Upper lobe of right lung (tissue), 1 donor: ENCODE measurements at regions not wholly inside any gene's neighbourhood (a gene's known extent, or its start where the extent isn't known, plus 50 kb on each side); places are given as distances from the start of the nearest gene placed in this dataset.
A peak's percentile ranks its signal among the peaks of the same experiment; 100 is the strongest.

ENCODE experiments used
- ATAC-seq: fragments of 200-7000 bp; cut with Tn5 transposase; one replicate; pipeline ENCODE4 v1.9.1; 2020; ENCODE audit warnings: mild to moderate bottlenecking, moderate library complexity
- DNase-seq: peaks from one replicate; pipeline ENCODE4 v3.0.0-alpha.2; 2020
- H3K27ac ChIP-seq: fragments of 200-600 bp; one replicate; pipeline ENCODE4 v1.8.0; 2022
- H3K27me3 ChIP-seq: fragments of 200-600 bp; one replicate; pipeline ENCODE4 v1.8.0; 2022; ENCODE audit warnings: mild to moderate bottlenecking
- H3K36me3 ChIP-seq: fragments of 200-600 bp; one replicate; pipeline ENCODE4 v1.8.0; 2022
- H3K4me1 ChIP-seq: fragments of 200-600 bp; one replicate; pipeline ENCODE4 v1.8.0; 2022
- H3K4me3 ChIP-seq: fragments of 200-600 bp; one replicate; pipeline ENCODE4 v1.8.0; 2022; ENCODE audit warnings: mild to moderate bottlenecking
- H3K9me3 ChIP-seq: fragments of 200-600 bp; one replicate; pipeline ENCODE4 v1.8.0; 2022
- CTCF ChIP-seq: fragments of 200-600 bp; IDR thresholded peaks from one replicate; pipeline ENCODE4 v1.8.0; 2022; ENCODE audit warnings: antibody characterized with exemption
- intact Hi-C: fragments of 100-400 bp; cut with DNase I; formaldehyde crosslinking; loops from one replicate; pipeline ENCODE4 v1.11.0; 2022
- donor health status: DM: no; HTN: yes; CAD: no; lungs with severe emphysema.

GRCh38 chr10:120760253-120760652, 90.9 kb upstream of the WDR11 start:
- no peaks in the 10 kb centered on the region for H3K4me1 ChIP-seq
- peak; percentile 65 for ATAC-seq
- no peaks in the 10 kb centered on the region for H3K36me3 ChIP-seq

GRCh38 chr10:120761951-120762350, 89.2 kb upstream of the WDR11 start:
- Histone ChIP-seq H3K9me3 (no peaks in the 10 kb centered on the region), H3K36me3 (no peaks in the 10 kb centered on the region), H3K4me1 (no peaks in the 10 kb centered on the region), H3K4me3 (no peak overlapping the region), H3K27me3 (no peaks in the 10 kb centered on the region), H3K27ac (no peak overlapping the region)
- no peak for DNase-seq
- no peak for ATAC-seq
- TF ChIP-seq CTCF = no peak
- intact Hi-C loops = no loop called here

More at GRCh38 chr10:120760253-120760652, 90.9 kb upstream of the WDR11 start:
- H3K9me3 ChIP-seq = no peaks in the 10 kb centered on the region
- no peak for DNase-seq
- H3K27me3 ChIP-seq = no peaks in the 10 kb centered on the region
- intact Hi-C loops = no loop called here
- no peak for TF ChIP-seq CTCF
- H3K27ac ChIP-seq = no peak overlapping the region
- H3K4me3 ChIP-seq = no peak overlapping the region

- no peak for TF ChIP-seq CTCF
- no peak overlapping the region for H3K27ac ChIP-seq
- no peaks in the 10 kb centered on the region for H3K4me1 ChIP-seq
- no peaks in the 10 kb centered on the region for H3K36me3 ChIP-seq
- no peaks in the 10 kb centered on the region for H3K9me3 ChIP-seq
- DNase-seq (no peak), ATAC-seq (no peak)
- H3K4me3 ChIP-seq = no peak overlapping the region
- H3K27me3 ChIP-seq = no peaks in the 10 kb centered on the region
- intact Hi-C loops = no loop called here
Observed at GRCh38 chr10:120765226-120765803, 85.8 kb upstream of the WDR11 start.

GRCh38 chr10:120768227-120768626, 82.9 kb upstream of the WDR11 start:
- no peak overlapping the region for H3K4me3 ChIP-seq
- H3K36me3 ChIP-seq = no peaks in the 10 kb centered on the region
- intact Hi-C loops = no loop called here
- no peak overlapping the region for H3K27ac ChIP-seq
- H3K9me3 ChIP-seq = no peaks in the 10 kb centered on the region
- ATAC-seq (no peak), DNase-seq (no peak)
- H3K27me3 ChIP-seq = no peaks in the 10 kb centered on the region
- H3K4me1 ChIP-seq = no peaks in the 10 kb centered on the region
- no peak for TF ChIP-seq CTCF

GRCh38 chr10:120770496-120770895, 80.7 kb upstream of the WDR11 start:
- Histone ChIP-seq H3K4me3 (no peak overlapping the region), H3K27ac (no peak overlapping the region), H3K4me1 (no peaks in the 10 kb centered on the region), H3K36me3 (no peaks in the 10 kb centered on the region), H3K27me3 (no peaks in the 10 kb centered on the region), H3K9me3 (no peaks in the 10 kb centered on the region)
- intact Hi-C loops = no loop called here
- no peak for DNase-seq
- ATAC-seq = no peak
- TF ChIP-seq CTCF = no peak

GRCh38 chr10:120776442-120776841, 74.7 kb upstream of the WDR11 start:
- no peak for ATAC-seq

More at GRCh38 chr10:120776442-120776841, 74.7 kb upstream of the WDR11 start:
- Histone ChIP-seq H3K4me3 (no peak overlapping the region), H3K27me3 (no peaks in the 10 kb centered on the region), H3K27ac (no peak overlapping the region), H3K4me1 (no peaks in the 10 kb centered on the region), H3K36me3 (no peaks in the 10 kb centered on the region), H3K9me3 (no peaks in the 10 kb centered on the region)
- intact Hi-C loops = no loop called here
- TF ChIP-seq CTCF = no peak
- no peak for DNase-seq
